ENCODE measurements at regions not wholly inside any gene's neighbourhood (a gene's known extent, or its start where the extent isn't known, plus 50 kb on each side); places are given as distances from the start of the nearest gene placed in this dataset.

GRCh38 chr15:98126326-98127085, 166.0 kb downstream of the ARRDC4 start:
- peaks cover 4% of the 10 kb centered on the region for H3K4me1 Mint-ChIP-seq

GRCh38 chr15:98127586-98127985, 167.1 kb downstream of the ARRDC4 start:
- peak overlapping the region; percentile 52 for H3K27ac Mint-ChIP-seq (ENCODE audit: unreplicated experiment)
- H3K27me3 Mint-ChIP-seq (ENCODE audit: low read depth), result no peaks in the 10 kb centered on the region
- no peak for DNase-seq (ENCODE audit: low read depth, low spot score)
- peaks cover 10% of the 10 kb centered on the region for H3K4me1 Mint-ChIP-seq
- no peak overlapping the region for H3K4me3 Mint-ChIP-seq
- H3K9me3 Mint-ChIP-seq, result peaks cover 9% of the 10 kb centered on the region
- no peak for TF ChIP-seq CTCF (conservative IDR thresholded peaks at IDR 0.05)
- no peaks in the 10 kb centered on the region for H3K36me3 Mint-ChIP-seq (ENCODE audit: low read depth)

More at GRCh38 chr15:98126326-98127085, 166.0 kb downstream of the ARRDC4 start:
- TF ChIP-seq CTCF (conservative IDR thresholded peaks at IDR 0.05), result no peak
- H3K27me3 Mint-ChIP-seq (ENCODE audit: low read depth), result no peaks in the 10 kb centered on the region
- no peak overlapping the region for H3K4me3 Mint-ChIP-seq
- H3K9me3 Mint-ChIP-seq, result peaks cover 5% of the 10 kb centered on the region
- no peaks in the 10 kb centered on the region for H3K36me3 Mint-ChIP-seq (ENCODE audit: low read depth)
- no peak overlapping the region for H3K27ac Mint-ChIP-seq (ENCODE audit: unreplicated experiment)
- DNase-seq (ENCODE audit: low read depth, low spot score), result no peak

GRCh38 chr15:98131924-98132323, 171.4 kb downstream of the ARRDC4 start:
- Mint-ChIP-seq H3K9me3 (peaks cover 9% of the 10 kb centered on the region), H3K4me3 (no peak overlapping the region), H3K4me1 (peaks cover 10% of the 10 kb centered on the region), H3K36me3 (ENCODE audit: low read depth) (no peaks in the 10 kb centered on the region), H3K27ac (ENCODE audit: unreplicated experiment) (no peak overlapping the region), H3K27me3 (ENCODE audit: low read depth) (no peaks in the 10 kb centered on the region)
- no peak for DNase-seq (ENCODE audit: low read depth, low spot score)
- TF ChIP-seq CTCF (conservative IDR thresholded peaks at IDR 0.05), result no peak

GRCh38 chr15:98134905-98135304, 174.4 kb downstream of the ARRDC4 start:
- Mint-ChIP-seq H3K36me3 (ENCODE audit: low read depth) (no peaks in the 10 kb centered on the region), H3K27me3 (ENCODE audit: low read depth) (no peaks in the 10 kb centered on the region)

GRCh38 chr15:98138910-98139309, 178.4 kb downstream of the ARRDC4 start:
- no peak overlapping the region for H3K4me3 Mint-ChIP-seq
- TF ChIP-seq CTCF (conservative IDR thresholded peaks at IDR 0.05), result no peak
- H3K9me3 Mint-ChIP-seq, result no peaks in the 10 kb centered on the region
- no peak for DNase-seq (ENCODE audit: low read depth, low spot score)
- H3K36me3 Mint-ChIP-seq (ENCODE audit: low read depth), result no peaks in the 10 kb centered on the region
- no peaks in the 10 kb centered on the region for H3K27me3 Mint-ChIP-seq (ENCODE audit: low read depth)
- no peak overlapping the region for H3K27ac Mint-ChIP-seq (ENCODE audit: unreplicated experiment)
- H3K4me1 Mint-ChIP-seq, result no peaks in the 10 kb centered on the region

More at GRCh38 chr15:98134905-98135304, 174.4 kb downstream of the ARRDC4 start:
- peaks cover 6% of the 10 kb centered on the region for H3K9me3 Mint-ChIP-seq
- TF ChIP-seq CTCF (conservative IDR thresholded peaks at IDR 0.05), result no peak
- H3K4me3 Mint-ChIP-seq, result no peak overlapping the region
- no peak for DNase-seq (ENCODE audit: low read depth, low spot score)
- H3K27ac Mint-ChIP-seq (ENCODE audit: unreplicated experiment), result no peak overlapping the region
- H3K4me1 Mint-ChIP-seq, result peaks cover 7% of the 10 kb centered on the region
